CD4-positive, alpha-beta T cell treated with Interleukin-15 for 1 hour (primary cell): ENCODE measurements at regions not wholly inside any gene's neighbourhood (a gene's known extent, or its start where the extent isn't known, plus 50 kb on each side); places are given as distances from the start of the nearest gene placed in this dataset.
"Not testable (repeated sequence)": the region's sequence is repeated elsewhere in the genome, so short reads cannot be mapped to it uniquely, and the experiment has no call there.

ENCODE experiments used
- DNase-seq: peaks from one replicate; pipeline ENCODE4 v3.0.0-alpha.2; 2020

DNA sequence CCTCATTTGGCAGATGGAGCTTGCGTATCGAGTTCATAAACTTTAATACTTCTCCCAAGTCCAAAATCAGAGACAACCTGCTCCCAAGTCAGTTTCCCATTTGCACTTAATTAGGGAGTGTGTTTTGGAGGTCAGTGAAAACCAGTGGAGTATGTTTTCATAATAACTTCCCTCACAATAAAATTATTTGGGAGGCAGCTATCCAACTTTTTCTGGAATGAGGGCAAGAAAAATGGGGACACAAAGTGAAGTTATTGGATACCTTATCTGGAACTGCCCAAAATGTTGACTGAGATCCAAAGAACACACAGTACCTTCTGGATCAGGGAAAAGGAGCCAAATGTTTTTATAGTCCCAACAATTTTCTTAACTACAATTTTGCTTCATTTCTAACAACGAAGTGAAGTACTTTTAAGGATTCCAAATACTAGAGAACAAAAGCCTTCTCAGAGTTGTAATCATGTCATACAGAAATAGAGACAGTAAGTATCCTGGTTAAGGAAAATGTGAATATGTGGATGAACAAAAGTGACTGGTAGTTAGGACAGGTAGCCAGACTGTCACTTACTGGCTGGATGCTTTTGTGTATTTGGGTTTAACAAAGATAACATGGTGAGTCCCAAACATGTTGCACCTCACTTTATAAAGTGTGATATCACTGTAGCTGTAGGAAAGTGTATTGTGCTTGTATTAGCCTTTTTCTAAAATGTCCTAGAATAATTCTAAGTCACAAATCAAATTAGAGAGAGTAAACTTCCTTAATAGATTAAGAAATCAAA, 325.0 kb downstream of the HLX start:
- DNase-seq: no peak

DNA sequence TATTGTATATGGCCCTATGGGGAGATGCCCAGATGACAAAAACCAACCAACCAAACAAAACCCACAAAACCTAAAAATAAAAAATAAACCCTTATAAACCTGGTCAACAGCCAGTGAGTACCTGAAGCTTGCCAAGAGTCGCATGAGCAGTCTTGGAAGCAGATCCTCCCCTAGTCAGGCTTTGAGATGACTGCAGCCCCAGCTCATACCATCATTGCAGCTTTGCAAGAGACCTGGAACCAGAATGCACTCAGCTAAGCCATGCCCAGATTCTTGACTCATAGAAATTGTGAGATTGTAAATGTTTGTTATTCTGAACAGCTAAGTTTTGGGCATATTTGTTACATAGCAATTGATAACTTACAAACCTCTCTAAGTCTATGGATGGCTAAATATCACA, 326.8 kb downstream of the HLX start:
- DNase-seq: no peak

DNA sequence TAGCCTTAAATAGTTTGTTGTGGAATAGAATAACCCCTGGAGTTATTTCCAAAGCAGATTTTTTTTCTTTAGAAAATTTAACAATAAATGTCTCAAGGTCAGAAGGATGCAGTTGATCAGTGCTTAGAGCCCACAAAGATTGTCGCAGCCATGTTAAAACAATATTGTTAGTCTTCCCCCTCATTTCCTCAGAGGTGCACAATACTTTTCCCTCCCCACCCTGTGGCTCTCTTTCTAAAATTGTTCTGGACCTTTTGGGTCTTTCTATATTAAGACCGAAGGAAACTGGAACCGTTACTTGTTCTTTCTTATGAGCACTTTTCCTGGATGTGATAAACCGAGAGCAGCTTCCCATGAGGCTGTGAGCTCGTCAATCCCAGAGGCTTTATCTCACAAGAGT, 333.7 kb downstream of the HLX start:
- no peak for DNase-seq

DNA sequence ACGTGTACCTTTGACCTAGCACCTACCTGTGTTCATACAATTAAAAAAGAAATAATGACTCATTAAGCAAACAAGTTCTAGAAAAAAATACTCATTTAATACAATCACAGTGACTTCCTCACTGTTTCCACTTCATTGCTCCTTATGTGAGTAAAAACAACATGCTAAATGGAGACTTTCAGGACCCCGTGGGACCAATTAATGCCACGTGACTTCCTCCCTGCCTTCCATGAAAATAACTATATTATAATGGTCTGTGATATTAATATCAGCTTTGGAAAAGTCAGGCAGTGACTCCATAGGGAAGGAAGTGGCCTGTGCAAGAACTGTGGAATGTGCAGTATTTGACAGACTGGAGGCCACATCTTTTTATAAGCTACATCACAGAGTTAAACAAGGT, 337.8 kb downstream of the HLX start:
- DNase-seq: no peak

DNA sequence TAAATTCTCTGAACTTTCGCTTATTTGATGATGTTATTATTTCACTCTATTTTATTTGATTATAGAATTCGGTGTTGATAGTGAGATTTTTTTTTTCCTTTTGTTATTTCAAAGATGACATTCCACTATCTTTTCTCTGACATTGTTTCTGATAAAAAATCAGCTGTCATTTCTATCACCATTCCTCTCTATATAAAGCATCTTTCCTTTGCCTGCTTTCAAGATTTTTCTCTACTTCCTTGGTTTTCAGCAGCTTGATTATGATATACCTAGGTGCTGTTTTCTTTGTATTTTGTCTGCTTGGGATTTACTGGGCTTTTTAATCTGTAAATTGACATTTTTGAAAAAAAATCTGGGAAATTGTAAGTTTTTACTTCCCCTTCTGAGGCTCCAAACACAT, 344.0 kb downstream of the HLX start:
- no peak for DNase-seq

DNA sequence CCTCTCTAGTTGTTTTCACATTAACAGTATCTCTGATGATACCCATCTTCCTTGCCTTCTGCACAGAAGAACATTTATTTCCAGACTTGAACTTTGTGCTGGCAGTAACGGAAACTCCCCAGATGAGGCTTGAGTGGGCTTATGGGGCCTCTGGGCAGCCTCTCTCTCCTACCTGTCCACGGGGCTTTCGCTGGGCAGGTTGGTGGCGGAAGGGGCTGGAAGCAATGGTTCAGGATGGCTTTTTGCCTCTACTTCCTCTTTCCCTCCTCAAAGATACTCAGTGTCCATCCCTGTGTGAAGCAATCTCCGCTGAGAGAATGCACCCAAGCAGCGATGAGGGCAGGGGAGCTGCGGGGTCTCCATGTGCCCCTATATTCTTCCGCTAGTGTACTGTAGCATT, 348.2 kb downstream of the HLX start:
- DNase-seq: no peak

DNA sequence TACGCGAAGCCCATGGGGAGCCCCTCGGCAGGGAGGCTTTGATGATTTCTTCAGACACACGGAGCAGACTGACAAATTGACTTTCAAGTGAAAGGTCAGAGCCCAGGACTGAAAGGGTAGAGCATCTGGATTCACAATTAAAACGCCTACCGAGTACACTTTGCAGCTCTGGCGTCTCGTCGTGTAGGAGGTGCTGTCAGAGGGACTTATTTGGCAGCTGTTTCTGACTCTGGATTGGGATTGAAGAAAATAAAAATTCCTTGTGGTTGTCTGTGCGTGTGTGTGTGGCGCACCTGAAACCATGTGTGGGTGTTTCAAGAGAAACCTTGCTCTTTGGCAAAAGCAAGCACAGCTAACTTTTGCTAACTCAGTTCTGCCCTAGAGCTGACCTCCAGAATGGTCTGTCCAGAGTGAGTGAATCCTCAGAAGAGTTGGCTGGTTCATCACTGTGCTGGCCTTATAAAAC, 348.7 kb downstream of the HLX start:
- no peak for DNase-seq

DNA sequence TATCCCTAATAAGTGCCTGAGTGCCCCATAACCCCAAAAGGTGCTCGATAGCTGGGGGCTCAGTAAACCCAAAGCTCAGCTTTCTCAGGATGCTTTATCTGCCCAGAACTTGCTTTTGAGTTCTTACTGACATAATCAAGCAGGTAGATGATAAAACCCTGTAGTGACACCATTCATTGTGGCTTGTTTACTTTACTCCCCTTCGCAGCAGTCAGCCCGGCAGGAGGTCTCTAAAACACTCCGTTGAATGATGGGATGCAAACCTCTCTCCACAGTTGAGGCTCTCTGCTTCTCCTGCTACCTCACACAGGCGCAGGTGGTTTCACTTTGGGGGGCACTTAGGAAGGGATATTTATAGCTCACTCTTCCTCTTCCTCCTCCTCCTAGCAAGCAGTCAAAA, 349.4 kb downstream of the HLX start:
- DNase-seq: no peak

DNA sequence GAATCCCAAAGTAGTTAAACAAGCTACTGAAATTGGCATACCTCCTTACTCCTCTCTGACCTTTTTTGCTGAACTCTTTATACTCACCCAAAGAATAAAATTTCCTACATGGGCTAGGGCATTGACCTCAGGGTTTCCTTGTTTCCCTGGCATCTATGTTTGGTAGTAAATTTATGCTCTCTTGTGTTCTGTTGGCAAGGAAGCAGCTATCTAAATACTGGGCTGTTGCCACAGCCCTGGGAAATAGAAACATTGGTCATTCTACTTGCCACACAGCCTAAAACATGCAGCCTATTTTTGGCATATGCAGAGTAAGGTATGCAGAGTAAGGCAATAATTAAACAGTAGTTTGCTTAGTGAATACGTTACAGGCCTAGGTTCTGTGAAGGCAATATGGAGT, 351.4 kb downstream of the HLX start:
- no peak for DNase-seq

DNA sequence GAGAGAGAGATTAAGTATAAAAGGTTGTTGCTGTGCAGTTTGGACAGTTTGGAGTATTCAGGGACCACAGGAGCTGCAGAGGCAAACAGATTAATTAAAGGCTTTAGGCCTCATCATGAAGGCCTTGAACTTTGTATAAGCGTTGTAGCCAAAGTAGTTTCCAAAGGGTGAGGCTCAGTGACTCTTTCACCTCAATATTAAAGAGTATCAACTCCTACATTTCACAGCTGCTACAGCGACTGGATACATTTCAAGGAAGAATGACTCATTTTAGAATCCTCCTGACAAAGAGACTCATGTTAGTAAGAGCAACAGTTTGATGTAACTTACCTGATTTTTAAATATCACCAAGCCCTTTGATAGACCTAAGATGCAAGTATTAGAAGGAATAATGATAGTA, 355.5 kb downstream of the HLX start:
- no peak for DNase-seq

DNA sequence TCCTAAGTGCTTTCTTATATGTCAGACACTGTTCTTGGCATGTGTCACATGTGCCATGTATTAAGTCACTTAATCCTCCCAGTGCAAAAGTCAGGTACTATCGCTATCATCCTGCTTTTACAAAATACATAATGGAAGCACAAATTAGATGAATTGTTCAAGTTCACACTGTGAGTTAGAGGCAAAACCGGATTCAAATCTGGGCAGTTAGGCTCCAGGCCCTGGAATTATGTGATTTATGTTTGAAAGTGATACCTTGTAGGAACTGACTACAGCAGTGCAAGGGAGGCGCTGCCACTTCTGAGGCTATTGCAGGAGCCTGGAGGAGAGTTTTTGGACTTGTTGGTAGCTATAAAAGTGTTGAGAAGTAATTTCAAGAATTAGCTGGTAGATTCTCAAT, 358.3 kb downstream of the HLX start:
- no peak for DNase-seq

DNA sequence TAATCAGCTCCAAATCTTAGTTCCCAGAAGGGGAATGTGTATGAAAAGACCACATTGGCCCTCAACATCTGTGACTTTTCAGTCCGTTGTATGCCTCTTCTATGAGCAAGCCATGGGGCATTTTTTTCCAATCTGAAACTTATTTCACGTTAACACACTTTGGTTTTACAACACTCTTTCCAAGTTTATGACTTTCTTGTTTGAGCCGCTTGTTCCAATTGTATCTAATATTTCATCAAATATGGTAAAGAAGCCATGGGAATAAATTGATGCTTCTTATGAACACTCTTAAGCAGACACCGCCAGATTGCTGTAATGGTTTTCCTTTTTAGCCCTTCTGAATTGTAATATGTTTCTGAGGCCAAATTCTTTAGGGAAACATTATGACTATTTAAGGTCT, 359.9 kb downstream of the HLX start:
- DNase-seq: no peak

DNA sequence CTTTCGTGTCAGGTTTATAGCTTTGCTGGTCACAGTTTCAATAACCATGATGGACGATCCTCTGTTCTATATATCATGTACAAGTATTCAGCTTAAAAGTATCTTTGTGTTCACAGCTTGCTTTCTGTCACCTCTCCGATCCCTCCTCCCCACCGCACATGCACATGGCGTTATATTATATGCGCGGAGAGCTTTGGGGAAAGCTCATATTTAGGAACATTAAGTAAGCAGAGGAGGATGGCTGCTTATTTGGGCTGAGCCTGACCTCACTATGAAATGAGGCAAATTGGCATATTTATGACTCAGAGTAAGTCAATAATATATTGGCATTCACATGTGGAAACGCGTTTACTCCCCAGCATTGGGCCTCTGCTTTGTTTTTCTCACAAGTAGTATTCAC, 360.5 kb downstream of the HLX start:
- no peak for DNase-seq

DNA sequence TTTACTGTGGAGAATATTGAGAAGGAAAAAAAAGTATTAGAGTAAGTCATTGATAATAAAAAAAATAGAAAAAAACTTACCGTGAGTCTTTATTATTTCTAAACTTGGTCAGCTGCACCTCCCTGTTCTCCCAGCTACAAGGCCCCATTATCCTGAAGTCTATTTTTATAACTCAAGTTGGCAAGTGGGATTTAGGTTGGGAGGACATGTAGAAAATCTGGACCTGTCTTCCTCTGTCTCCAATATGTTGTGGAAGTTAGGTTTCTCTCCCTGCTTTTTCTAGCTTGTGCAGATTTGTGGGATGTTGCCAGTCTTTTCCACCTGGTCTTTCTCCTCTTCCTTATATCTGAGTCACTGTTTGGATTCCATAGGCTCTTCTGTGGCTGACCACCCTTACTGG, 361.4 kb downstream of the HLX start:
- DNase-seq: no peak

DNA sequence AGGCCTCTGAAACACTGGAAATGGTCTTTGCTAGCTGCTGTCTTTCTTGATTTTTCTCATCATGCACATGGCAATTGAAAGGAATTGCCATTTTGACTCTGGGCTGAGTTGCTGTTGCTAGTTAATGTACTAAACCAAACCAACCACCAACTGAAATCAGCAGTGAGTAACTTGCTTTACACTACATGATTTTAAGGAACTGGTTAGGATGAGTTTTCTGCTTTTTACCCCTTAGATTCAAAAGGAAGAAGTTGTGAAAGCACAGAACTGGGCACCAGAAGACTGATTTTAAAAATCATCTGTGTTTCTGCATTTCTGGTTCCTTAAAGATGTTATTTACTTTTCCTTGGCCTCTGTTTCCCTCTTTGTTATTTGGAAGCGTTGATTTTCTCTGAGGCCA, 361.9 kb downstream of the HLX start:
- no peak for DNase-seq

DNA sequence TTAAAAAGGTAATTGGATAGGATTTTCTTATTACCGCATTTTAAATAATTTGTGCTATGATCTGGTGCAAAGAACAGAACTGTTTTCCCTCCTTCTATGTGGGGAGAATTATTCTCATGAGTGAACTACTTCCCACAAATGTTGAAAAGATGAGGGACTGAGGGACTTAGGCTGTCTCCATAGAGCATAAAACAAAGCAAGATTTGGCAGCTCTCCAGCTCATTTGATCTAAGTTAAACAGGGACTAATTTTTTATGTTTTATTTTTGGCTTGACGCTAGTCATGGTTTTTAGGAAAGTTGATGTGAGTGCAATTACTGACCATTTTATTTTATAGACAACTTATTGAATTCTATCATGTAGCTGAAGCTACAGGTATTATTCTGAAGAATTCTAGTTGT, 362.3 kb downstream of the HLX start:
- no peak for DNase-seq

DNA sequence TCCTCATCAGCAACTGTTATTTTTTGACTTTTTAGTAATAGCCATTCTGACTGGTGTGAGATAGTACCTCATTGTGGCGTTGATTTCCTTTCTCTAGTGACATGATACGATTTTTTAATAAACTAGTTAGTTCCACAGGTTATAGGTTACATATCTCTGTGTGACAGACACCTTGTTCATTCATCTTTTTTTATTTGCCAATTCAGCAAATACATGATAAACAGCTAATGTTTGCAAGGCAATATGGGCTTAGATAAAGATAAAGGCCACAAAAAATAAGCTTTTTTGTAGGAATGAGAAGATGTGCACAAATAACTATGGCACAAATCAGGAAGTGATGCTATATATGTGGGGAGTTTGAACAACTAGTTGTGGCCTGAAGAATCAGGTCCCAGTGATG, 366.8 kb downstream of the HLX start:
- DNase-seq: no peak

DNA sequence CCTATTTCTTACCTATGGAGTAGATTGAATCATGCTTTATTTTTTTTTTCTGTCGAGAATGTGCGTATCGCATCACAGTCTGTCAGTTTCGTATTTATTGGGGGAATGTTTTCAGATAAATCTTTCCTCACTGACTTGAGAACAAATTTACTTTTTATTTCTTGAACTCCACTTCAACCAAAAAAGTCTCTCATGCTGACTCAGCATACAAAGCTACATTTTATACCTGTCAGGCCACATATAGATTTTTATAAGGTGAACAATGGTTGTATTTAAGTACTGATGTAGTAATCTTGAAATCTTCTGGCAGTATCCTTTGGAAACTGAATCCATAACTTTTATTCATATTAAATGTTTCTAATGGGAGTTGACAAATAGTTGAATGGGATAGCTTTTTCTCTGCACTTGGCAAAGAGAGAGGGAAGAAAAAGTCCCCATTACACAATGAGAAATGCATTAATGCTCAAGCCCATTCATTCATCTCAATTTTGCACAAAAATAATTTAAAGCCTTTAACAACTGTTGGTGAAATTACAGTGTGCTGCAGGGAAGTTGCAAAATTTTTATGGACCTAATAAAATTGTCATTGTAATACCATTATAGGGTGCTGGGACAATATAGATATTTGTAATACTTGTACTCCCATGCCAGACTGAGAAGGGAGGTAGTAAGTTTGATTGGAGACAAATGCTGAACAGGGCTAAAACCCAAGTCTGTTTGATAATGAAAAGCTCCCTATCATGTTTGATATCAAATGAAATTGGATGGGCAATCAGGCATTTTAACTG, 367.6 kb downstream of the HLX start:
- DNase-seq: no peak

DNA sequence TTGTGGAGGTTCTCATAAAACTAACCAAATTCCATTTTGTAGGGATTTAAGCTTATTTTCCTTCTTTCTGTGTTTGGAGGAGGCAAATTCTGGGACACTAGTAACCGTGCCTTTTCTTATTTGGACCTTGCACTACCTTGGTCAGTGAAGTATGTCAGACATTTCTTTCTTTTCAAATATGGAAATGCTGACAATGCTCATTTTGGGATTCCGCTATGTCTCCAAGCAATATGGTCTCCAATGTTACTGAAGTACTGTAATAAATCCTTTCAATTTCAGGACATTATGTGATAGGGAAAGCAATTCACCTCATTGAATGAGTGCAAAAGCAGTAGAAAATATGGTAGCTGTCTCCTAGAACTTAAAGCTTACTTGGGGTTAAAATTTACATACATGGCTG, 372.3 kb downstream of the HLX start:
- no peak for DNase-seq

DNA sequence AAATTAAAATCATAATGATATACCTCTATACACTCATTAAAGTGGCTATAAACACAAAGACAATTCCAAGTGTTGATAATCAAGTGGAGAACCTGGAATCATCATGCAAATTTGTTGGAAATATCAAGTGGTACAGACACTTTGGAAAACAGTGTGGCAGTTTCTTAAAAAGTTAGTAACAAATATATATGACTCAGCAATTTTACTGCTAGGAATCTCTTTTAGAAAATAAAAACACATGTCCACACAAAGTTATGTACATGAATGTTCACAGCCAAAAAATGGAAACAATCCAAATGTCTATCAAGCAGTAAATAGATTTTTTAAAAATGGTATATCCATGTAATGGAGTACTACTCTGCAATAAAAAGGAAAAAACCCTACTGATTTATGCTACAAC, 375.6 kb downstream of the HLX start:
- DNase-seq: no peak

DNA sequence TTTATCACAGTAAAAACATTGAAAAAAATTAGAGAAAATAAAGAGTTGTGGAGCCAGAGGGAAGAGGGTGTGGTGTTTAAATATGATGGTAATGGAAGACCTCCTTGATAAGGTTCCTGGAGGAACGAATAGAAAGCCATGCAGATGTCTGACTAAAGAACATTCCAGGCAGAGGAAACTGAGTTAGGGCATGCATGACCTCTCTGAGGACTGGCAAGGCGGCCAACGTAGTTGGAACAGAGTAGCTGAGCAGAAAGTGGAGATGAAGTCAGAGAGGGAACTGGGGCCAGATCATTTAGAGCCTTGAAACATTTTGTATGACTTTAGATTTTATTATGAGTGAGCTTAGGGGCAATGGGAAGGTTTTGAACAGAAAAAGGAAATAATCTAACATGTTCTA, 377.5 kb downstream of the HLX start:
- DNase-seq: no peak

DNA sequence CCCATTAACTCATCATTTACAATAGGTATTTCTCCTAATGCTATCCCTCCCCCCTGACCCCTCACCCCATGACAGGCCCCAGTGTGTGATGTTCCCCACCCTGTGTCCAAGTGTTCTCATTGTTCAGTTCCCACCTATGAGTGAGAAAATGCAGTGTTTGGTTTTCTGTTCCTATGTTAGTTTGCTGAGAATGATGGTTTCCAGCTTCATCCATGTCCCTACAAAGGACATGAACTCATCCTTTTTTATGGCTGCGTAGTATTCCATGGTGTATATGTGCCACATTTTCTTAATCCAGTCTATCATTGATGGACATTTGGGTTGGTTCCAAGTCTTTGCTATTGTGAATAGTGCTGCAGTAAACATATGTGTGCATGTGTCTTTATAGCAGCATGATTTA, 378.3 kb downstream of the HLX start:
- not testable (repeated sequence) for DNase-seq

DNA sequence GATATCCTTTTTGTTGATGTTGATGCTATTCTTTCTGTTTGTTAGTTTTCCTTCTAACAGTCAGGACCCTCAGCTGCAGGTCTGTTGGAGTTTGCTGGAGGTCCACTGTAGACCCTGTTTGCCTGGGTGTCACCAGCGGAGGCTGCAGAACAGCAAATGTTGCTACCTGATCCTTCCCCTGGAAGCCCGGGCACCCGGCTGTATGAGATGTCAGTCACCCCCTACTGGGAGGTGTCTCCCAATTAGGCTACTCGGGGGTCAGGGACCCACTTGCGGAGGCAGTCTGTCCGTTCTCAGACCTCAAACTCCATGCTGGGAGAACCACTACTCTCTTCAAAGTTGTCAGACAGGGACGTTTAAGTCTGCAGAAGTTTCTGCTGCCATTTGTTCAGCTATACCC, 383.4 kb downstream of the HLX start:
- not testable (repeated sequence) for DNase-seq
